K562 (cell line): ENCODE measurements at regions not wholly inside any gene's neighbourhood (a gene's known extent, or its start where the extent isn't known, plus 50 kb on each side); places are given as distances from the start of the nearest gene placed in this dataset.

ENCODE experiments used
- ATAC-seq: fragments of 200-7000 bp; cut with Tn5 transposase; 3 replicates; pipeline ENCODE4 v1.9.1; 2020; ENCODE audit warnings: moderate library complexity
- BruUV-seq: library from RNA; stranded (reverse); fragments of 400-500 nt; replicated peaks from 2 replicates; lab custom pipeline; 2021; lab: Mats Ljungman, UMichigan
- CTCF ChIA-PET: fragments of 300-600 bp; formaldehyde crosslinking; extraction: SDS; loops from one replicate; lab custom pipeline; 2021; ENCODE audit warnings: low intra/inter-chr PET ratio; lab: Yijun Ruan, JAX
- POLR2A ChIA-PET: fragments of 300-600, 350-650 bp; sonication (Branson Sonifier 250); formaldehyde crosslinking; extraction: SDS; loops from one replicate; lab custom pipeline; 2021; ENCODE audit warnings: antibody characterized with exemption, inconsistent platforms; lab: Yijun Ruan, JAX
- DNase-seq, 4 experiments: peaks; one replicate each; pipeline versions ENCODE4 v3.0.0 to v3.0.0-alpha.2; 2011 to 2018; ENCODE audit warnings: low spot score in 3 of 4, mixed read lengths in 3 of 4; ENCODE audit errors: extremely low read depth in 1 of 4
- FAIRE-seq: peaks from 2 replicates; lab custom pipeline; 2011; peaks lifted over from hg19 to GRCh38; lab: Jason Lieb, UNC
- H2AFZ ChIP-seq: 2 replicates; pipeline ENCODE4 v1.6.0; 2011; ENCODE audit warnings: low read depth, low read length, control low read depth, inconsistent platforms
- H3K27ac ChIP-seq: fragments of 200-600 bp; 3 replicates; pipeline ENCODE4 v1.8.0; 2011; ENCODE audit warnings: low read depth, mild to moderate bottlenecking, control low read depth, inconsistent platforms, low read length, moderate library complexity, mixed read lengths; ENCODE audit errors: extremely low read depth
- H3K27me3 ChIP-seq, 2 experiments: fragments of 300-600 bp in 1 of 2; 2 replicates in 1 of 2; 3 replicates in 1 of 2; pipeline versions ENCODE4 v1.6.0 to v1.8.0; 2011; ENCODE audit warnings: inconsistent platforms in 2 of 2, low read length in 2 of 2, mild to moderate bottlenecking in 1 of 2, mixed read lengths in 1 of 2, moderate library complexity in 1 of 2; ENCODE audit not compliant: control insufficient read depth in 2 of 2, insufficient read depth in 2 of 2
- H3K36me3 ChIP-seq: fragments of 300-600 bp; 3 replicates; pipeline ENCODE4 v1.8.0; 2011; ENCODE audit warnings: mild to moderate bottlenecking, low read length, inconsistent platforms; ENCODE audit not compliant: control insufficient read depth, insufficient read depth
- H3K4me1 ChIP-seq, 2 experiments: fragments of 200-600 bp in 1 of 2; replicated peaks in 1 of 2; 2 replicates in 1 of 2; 3 replicates in 1 of 2; pipeline versions ENCODE4 v1.5.1 to v1.8.0; 2011; ENCODE audit warnings: inconsistent platforms in 2 of 2, low read length in 2 of 2, mild to moderate bottlenecking in 1 of 2, mixed read lengths in 1 of 2, moderate library complexity in 1 of 2; ENCODE audit not compliant: control insufficient read depth in 2 of 2, insufficient read depth in 2 of 2
- H3K4me2 ChIP-seq: 2 replicates; pipeline ENCODE4 v1.6.1; 2011; ENCODE audit warnings: low read length, control low read depth, inconsistent platforms, mixed read lengths; ENCODE audit not compliant: insufficient read depth
- H3K4me3 ChIP-seq: fragments of 200-600 bp; sonication (generic), shearing (Covaris generic); 2 replicates; pipeline ENCODE4 v1.5.1; 2016; ENCODE audit warnings: control low read depth, inconsistent platforms
- H3K79me2 ChIP-seq: fragments of 200-600 bp; 3 replicates; pipeline ENCODE4 v1.8.0; 2011; ENCODE audit warnings: low read length, inconsistent platforms; ENCODE audit not compliant: control insufficient read depth, insufficient read depth
- H3K9ac ChIP-seq, 2 experiments: 2 replicates each; pipeline versions ENCODE4 v1.6.0 to v1.6.1; 2011; ENCODE audit warnings: low read depth in 2 of 2, low read length in 2 of 2, control low read depth in 1 of 2, inconsistent platforms in 1 of 2, mild to moderate bottlenecking in 1 of 2, mixed read lengths in 1 of 2; ENCODE audit not compliant: insufficient read depth in 1 of 2
- H3K9me1 ChIP-seq: one replicate; pipeline ENCODE4 v1.6.0; 2011; ENCODE audit warnings: inconsistent platforms, mild to moderate bottlenecking, low read length, moderate library complexity; ENCODE audit not compliant: control insufficient read depth, insufficient read depth
- H3K9me3 ChIP-seq: replicated peaks from 2 replicates; pipeline ENCODE4 v1.5.1; 2011; ENCODE audit warnings: low read depth, low read length, inconsistent platforms; ENCODE audit not compliant: control insufficient read depth, insufficient read depth
- H4K20me1 ChIP-seq: replicated peaks from 2 replicates; pipeline ENCODE4 v1.6.1; 2011; ENCODE audit warnings: low read length, inconsistent platforms, mixed read lengths; ENCODE audit not compliant: control insufficient read depth, insufficient read depth
- ARID1B ChIP-seq: fragments of 450-650 bp; IDR thresholded peaks from 2 replicates; pipeline ENCODE4 v1.6.1; 2016; ENCODE audit warnings: antibody characterized with exemption, mild to moderate bottlenecking, inconsistent platforms
- HMG20A ChIP-seq: fragments of 450-650 bp; formaldehyde crosslinking; conservative IDR thresholded peaks from 2 replicates; pipeline ENCODE4 v1.4.0; 2020; ENCODE audit warnings: mild to moderate bottlenecking, mixed read lengths
- HNRNPLL ChIP-seq: fragments of 200-400 bp; formaldehyde crosslinking; IDR thresholded peaks from 2 replicates; pipeline ENCODE4 v1.6.1; 2017; ENCODE audit warnings: low read length, low read depth, mild to moderate bottlenecking; ENCODE audit not compliant: poor library complexity, severe bottlenecking
- KAT2B ChIP-seq: IDR thresholded peaks from one replicate; pipeline ENCODE4 v1.6.1; 2012; ENCODE audit warnings: low read depth, mild to moderate bottlenecking, control low read depth, inconsistent platforms, low read length, moderate library complexity
- NELFE ChIP-seq: IDR thresholded peaks from 2 replicates; pipeline ENCODE4 v1.6.1; 2011; ENCODE audit warnings: mild to moderate bottlenecking; ENCODE audit not compliant: insufficient read depth, insufficient read length
- PHB2 ChIP-seq: fragments of 450-650 bp; IDR thresholded peaks from 2 replicates; pipeline ENCODE4 v1.6.1; 2017; ENCODE audit warnings: low read depth
- POLR2H ChIP-seq: IDR thresholded peaks from 2 replicates; pipeline ENCODE4 v1.6.1; 2016; ENCODE audit warnings: missing genetic modification characterization, low read depth, mild to moderate bottlenecking, control low read depth, missing compliant biosample characterization, moderate library complexity
- SOX6 ChIP-seq: fragments of 450-650 bp; IDR thresholded peaks from 2 replicates; pipeline ENCODE4 v1.6.1; 2014; ENCODE audit warnings: mild to moderate bottlenecking
- ZNF23 ChIP-seq: fragments of 250-450 bp; sonication (Bioruptor Pico); IDR thresholded peaks from 2 replicates; pipeline ENCODE4 v1.4.0; 2020; ENCODE audit warnings: mild to moderate bottlenecking
- ZNF507 ChIP-seq: conservative IDR thresholded peaks from 2 replicates; pipeline ENCODE4 v1.6.1; 2017; ENCODE audit warnings: missing genetic modification characterization, missing compliant biosample characterization
- WGBS: fragments of 100-300 bp; shearing (Covaris generic); methylation state at CpG from one replicate; pipeline ENCODE4 v1.1.6; 2016; ENCODE audit warnings: low coverage, mixed read lengths; ENCODE audit not compliant: insufficient coverage; ENCODE audit errors: missing lambda C conversion rate; 5-methylcytosine and 5-hydroxymethylcytosine counted together
- in situ Hi-C: fragments of 300-500 bp; cut with MboI; formaldehyde crosslinking; loops from 4 replicates; pipeline ENCODE4 v1.15.0; 2018; ENCODE audit warnings: inconsistent platforms, mixed read lengths
- intact Hi-C: fragments of 100-400 bp; cut with micrococcal nuclease; formaldehyde crosslinking; loops from 2 replicates; pipeline ENCODE4 v1.14.2; 2022
- TF ChIP-seq, protein P1 (sequence below): IDR thresholded peaks from 2 replicates; pipeline ENCODE4 v1.6.1; 2011; ENCODE audit not compliant: insufficient read length; ENCODE audit errors: extremely low read depth
- TF ChIP-seq, protein P2 (sequence below): sonication (generic); formaldehyde crosslinking; IDR thresholded peaks from 2 replicates; pipeline ENCODE4 v1.8.1; 2022; ENCODE audit warnings: missing genetic modification reagents

DNA sequence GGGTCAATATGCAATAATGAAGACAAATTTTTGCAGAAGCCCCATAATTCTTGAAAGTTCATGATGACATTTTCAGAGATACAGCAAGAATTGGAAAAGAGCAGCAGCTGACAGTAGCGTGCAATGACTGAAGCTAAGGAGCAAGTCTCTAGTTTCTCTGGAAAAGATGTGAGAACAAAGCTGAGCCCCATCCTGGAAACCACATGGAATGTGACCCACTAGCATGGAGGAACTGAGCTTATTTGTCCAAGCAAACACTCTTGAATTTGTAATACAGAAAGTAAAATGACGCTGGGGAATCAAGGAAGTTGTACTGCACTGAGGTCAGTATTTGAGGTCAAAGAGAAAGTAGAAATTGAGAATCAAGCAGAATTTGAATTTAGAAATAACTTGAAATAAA is 1447.2 kb downstream of the FSTL5 start:
- FAIRE-seq, result no peak
- no peak for DNase-seq
- Histone ChIP-seq H4K20me1 (no peaks in the 10 kb centered on the region), H3K9me3 (no peaks in the 10 kb centered on the region), H3K79me2 (no peaks in the 10 kb centered on the region), H3K4me1 (no peaks in the 10 kb centered on the region), H3K9ac (no peak overlapping the region), H2AFZ (no peak overlapping the region), H3K4me2 (no peak overlapping the region), H3K27me3 (no peaks in the 10 kb centered on the region), H3K27ac (no peak overlapping the region), H3K9me1 (no peaks in the 10 kb centered on the region), H3K36me3 (no peaks in the 10 kb centered on the region), H3K4me3 (no peak overlapping the region)
- TF ChIP-seq, protein P1, sequence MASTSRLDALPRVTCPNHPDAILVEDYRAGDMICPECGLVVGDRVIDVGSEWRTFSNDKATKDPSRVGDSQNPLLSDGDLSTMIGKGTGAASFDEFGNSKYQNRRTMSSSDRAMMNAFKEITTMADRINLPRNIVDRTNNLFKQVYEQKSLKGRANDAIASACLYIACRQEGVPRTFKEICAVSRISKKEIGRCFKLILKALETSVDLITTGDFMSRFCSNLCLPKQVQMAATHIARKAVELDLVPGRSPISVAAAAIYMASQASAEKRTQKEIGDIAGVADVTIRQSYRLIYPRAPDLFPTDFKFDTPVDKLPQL, result no peak
- TF ChIP-seq SOX6 (no peak), ARID1B (no peak), ZNF507 (no peak), HMG20A (CRISPR knock-in tag) (no peak), NELFE (no peak), POLR2H (tag) (no peak), PHB2 (no peak), ZNF23 (CRISPR knock-in tag) (no peak), HNRNPLL (no peak), KAT2B (no peak)
- TF ChIP-seq, protein P2, sequence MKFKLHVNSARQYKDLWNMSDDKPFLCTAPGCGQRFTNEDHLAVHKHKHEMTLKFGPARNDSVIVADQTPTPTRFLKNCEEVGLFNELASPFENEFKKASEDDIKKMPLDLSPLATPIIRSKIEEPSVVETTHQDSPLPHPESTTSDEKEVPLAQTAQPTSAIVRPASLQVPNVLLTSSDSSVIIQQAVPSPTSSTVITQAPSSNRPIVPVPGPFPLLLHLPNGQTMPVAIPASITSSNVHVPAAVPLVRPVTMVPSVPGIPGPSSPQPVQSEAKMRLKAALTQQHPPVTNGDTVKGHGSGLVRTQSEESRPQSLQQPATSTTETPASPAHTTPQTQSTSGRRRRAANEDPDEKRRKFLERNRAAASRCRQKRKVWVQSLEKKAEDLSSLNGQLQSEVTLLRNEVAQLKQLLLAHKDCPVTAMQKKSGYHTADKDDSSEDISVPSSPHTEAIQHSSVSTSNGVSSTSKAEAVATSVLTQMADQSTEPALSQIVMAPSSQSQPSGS (CRISPR knock-in tag), result no peak
- no TSS peak for BruUV-seq
- ChIA-PET CTCF (no interaction called here), POLR2A (no interaction called here)
- ATAC-seq, result no peak
- intact Hi-C loops (no loop called here), in situ Hi-C loops (no loop called here)
- WGBS, result 0% methylated on average over 2 of the region's 2 CpGs
